ENCODE measurements at regions not wholly inside any gene's neighbourhood (a gene's known extent, or its start where the extent isn't known, plus 50 kb on each side); places are given as distances from the start of the nearest gene placed in this dataset.

DNA sequence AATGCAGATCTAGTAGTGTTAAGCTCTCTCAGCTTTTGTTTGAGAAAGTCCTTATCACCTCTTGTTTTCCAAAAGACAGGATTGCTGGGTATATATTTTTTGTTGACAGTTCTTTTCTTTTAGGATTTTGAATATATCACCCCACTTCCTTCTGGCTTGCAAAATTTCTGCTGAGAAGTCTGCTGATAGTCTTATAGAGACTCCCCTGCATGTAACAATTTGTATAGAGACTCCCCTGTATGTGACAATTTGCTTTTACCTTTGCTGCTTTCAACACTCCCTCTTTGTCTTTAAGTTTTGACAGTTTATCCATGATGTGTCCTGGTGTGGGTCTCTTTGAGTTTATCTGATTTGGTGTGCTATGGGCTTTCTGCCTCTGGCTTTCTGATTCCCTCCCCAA is 115.0 kb upstream of the CCDC85A start:
- TF ChIP-seq, protein P1, sequence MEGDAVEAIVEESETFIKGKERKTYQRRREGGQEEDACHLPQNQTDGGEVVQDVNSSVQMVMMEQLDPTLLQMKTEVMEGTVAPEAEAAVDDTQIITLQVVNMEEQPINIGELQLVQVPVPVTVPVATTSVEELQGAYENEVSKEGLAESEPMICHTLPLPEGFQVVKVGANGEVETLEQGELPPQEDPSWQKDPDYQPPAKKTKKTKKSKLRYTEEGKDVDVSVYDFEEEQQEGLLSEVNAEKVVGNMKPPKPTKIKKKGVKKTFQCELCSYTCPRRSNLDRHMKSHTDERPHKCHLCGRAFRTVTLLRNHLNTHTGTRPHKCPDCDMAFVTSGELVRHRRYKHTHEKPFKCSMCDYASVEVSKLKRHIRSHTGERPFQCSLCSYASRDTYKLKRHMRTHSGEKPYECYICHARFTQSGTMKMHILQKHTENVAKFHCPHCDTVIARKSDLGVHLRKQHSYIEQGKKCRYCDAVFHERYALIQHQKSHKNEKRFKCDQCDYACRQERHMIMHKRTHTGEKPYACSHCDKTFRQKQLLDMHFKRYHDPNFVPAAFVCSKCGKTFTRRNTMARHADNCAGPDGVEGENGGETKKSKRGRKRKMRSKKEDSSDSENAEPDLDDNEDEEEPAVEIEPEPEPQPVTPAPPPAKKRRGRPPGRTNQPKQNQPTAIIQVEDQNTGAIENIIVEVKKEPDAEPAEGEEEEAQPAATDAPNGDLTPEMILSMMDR (IDR thresholded peaks at IDR 0.05): no peak
- TF ChIP-seq POLR2A (IDR thresholded peaks at IDR 0.05): no peak

All from adrenal gland (tissue), 5 donors.